GM19328 (cell line): ENCODE measurements at regions not wholly inside any gene's neighbourhood (a gene's known extent, or its start where the extent isn't known, plus 50 kb on each side); places are given as distances from the start of the nearest gene placed in this dataset.

ENCODE experiments used
- ATAC-seq: cut with Tn5 transposase; IDR thresholded peaks from one replicate; pipeline ENCODE4 v1.9.1; 2021; ENCODE audit warnings: mild to moderate bottlenecking, moderate library complexity; ENCODE audit not compliant: unreplicated experiment

DNA sequence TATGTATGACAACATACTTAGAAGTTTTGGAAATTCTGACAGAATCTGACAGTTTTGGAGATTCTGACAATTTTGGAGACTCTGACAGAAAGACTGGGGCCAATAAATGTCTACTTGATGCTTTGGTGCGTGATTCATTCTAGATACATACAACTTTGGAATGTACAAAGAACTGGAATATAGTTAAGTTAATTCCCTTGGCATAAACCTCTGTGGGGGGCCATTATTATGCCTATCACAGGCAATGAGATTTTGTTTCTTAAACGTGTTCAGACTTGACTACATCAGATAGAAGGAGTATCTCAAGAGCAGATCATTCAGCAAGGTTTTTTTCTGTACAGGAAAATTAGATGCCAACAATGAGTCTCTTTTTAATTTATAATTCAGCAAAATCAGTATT lies 617.6 kb upstream of the ZNF717 start:
- ATAC-seq, result no peak

DNA sequence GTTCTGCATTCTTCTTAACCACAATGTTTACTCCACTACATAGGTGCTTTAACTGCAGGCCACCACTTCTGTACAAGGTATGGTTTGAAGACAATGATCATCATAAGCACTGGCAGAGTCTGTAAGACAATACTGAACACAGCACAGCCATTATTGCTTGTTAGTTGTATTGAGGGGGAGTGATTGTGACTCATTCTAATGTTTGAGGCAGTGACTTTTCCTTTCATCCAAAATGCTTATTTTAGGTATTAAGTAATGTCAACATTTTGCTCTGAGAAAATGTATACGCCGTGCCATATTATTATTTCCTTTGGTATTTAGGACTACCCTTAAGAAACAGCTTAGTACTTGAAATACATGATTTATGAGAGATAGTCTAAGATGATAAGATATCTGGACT lies 618.2 kb upstream of the ZNF717 start:
- no peak for ATAC-seq

DNA sequence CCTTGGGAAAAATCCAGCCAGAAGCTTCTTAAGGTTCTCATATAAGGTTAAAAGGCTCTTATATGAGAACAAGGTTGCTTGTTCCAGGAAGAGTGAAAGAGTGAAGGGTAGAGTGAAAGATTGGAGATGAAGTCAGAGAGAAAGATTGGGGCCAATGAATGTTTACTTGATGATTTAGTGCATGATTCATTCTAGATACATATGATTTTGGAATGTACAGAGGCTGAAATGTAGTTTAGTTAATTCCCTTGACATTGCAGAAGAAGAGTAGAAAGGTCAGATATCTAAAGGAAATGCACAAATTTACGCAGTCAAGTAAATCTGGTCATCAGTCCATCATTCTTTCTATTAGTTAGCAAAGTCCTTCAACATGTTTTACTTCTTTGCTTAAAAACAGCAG lies 619.8 kb upstream of the ZNF717 start:
- ATAC-seq, result no peak

DNA sequence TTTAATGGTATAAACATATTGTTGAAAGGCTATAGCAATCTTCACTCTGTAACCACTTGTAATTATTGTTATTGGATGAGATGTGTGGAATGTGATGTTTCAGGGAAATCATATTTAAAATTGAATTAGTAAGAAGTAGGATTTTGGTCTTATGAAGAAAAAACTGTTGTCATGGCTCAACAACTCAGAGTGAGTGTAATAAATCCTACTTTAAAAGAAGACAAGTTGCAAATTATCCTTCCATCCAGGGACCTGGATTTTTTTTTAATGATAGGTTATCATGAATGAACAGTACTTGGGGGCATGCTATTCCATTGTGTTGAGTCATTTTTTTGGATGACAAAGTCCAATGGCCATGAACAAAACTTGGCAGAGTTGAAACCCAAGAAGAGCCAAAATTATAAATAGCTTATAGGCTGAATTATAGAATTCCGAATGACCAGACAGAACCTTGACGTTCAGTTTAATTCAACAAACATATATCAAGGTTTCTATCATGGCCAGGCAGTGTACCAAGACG lies 625.5 kb upstream of the ZNF717 start:
- ATAC-seq, result no peak

DNA sequence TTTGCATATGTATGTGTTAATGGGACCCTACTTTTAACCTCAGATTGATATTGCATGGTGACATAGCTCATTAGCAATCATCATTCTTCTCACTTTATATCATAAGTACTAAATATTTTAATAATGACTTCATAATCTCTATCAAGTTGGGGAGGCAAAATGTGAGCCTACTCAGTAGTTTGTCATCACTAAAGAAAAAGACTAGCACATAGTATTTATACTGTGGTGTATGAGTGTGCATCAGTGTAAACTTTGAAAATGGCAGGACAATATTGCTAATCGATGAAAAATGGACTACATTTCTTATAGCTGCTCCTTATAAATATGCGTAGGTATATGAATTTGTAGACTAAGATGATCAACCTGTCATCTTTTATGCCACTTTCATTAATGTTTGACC lies 624.5 kb upstream of the ROBO2 start:
- no peak for ATAC-seq

DNA sequence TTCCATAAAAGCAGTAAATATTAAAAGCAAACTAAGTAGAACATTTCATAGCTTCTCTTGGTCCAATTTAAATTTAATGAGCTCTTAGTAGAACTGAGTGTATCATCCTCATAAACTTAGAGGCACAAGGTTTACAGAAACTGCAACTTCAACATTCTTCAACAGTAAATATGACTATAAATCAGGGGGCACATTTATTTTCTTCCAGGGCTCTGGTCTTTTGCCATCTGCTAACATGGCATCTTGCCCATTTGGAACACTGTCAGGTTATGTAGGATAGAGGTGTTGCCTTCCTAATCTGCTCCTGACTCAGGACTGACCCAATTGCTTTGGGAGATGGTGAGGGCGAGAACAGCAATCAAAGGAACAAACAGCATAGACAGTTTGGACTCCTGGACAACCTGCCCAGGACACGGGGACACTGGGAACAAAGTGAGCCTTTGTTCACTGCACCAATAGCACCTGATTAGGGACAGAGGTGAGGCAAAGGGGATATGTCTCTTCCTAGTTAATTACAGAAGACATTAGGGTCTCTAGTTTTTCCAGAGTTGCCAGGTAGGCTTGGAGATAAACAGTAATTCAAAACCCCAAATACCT lies 610.2 kb upstream of the ROBO2 start:
- no peak for ATAC-seq

DNA sequence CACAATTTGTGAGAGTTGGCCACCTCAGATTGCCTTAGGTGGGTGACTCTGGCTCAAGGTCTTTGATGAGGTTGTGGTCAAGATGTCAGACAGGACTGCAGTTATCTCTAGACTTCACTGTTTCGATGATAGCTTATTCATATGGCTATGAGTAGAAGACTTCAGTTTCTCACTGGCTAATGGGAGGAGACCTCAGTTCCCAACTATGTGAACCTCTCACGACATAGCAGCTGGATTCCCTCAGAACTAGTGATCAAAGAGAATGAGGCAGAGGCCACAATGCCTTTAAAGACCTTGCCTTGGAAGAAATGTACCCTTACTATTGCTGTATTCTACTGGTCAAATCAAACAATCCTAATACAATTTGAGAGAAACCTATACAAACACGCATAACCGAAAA lies 607.5 kb upstream of the ROBO2 start:
- no peak for ATAC-seq

DNA sequence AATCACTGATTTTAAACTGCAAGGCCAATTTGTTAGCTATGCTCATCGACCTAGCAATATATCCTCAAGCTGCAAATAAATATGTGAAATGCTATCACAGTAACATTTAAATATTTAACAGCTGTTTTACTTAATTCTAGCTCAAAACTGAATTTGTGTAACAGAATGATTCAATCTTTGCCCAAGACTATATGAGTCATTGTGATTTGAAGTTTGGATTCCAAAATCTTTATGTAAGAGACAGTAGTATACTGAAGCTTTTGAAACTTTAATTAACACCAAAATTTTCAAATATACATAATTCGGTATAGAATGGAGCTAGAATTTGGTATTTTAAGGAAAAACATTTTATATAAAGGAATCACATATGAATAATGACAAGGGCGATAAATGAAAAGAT lies 603.0 kb upstream of the ROBO2 start:
- no peak for ATAC-seq

DNA sequence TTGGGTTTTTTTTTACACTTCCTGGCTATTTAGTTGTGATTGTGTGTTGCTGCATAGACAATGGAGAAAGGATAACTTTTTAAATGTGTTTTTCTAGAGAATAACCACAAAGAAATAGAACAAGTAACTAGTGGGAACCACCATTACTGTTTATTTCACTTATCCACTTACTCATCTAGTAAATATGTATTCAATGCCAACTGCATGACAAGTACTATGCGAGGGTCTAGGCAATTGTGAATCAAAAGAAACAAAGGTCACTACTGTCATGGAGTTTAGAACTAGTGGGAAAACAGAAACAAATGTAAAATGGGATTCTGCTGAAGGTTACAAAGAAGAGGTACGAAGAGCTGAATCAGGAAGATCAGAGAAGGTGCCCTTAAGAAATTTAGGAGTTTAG lies 600.9 kb upstream of the ROBO2 start:
- no peak for ATAC-seq

DNA sequence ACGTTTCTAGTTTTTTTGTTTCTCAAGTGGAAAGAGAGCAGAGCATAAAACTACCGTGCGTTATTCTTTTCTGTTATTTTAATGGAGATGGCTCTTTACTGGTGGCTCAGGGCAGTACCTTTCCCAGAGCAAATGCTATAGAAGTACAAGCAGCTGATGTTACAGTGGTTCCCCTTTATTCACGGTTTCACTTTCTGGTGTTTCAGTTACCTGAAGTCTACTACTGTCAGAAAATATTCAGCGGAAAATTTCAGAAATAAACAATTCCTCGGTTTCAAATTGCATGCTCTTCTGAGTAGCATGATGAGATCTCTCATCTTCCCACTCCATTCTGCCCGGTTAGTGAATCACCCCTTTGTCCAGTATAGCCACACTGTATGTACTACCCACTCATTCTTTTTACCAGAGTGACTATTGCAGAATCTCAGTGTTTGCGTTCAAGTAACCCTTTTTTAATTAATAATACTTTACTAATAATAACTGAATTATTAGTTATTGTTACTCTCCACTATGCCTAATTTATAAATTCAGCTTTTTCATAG lies 597.5 kb upstream of the ROBO2 start:
- ATAC-seq, result no peak

DNA sequence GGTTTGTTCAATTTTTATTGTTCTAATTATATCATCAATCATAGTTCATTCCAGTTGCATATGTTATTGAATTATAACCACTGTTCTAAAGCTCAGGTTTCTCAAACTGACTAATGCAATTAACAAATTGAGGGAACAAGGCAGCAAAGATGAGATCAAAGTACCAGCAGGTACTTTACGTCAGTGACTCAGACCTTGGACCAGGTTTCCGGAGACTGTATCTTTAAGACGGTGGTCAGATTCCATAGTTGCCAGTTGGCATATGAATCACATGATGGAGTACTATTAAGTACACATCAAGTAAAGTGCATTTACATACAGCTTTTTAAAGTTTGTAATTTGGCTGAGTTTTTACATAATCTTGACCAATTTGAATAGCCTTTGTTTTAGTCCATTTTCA lies 583.6 kb upstream of the ROBO2 start:
- no peak for ATAC-seq

DNA sequence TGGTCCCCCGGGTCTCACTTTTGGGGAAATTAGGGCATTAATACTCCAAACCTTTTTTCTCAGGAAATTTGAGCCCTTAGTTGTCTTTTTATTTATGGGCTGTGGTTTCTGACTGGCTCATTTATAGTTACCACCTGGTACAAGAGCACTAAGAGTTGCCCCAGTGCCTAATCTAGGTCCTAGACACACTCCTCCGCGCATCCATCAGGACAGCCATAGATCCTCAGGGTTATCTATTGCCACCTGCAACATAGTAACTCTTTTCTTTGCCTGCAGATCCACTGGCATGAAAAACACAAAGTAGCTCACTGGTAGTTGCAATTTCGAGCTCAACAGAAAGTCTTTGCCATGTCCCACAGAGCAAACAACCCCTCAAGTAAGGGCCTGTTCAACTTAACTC lies 576.4 kb upstream of the ROBO2 start:
- no peak for ATAC-seq

DNA sequence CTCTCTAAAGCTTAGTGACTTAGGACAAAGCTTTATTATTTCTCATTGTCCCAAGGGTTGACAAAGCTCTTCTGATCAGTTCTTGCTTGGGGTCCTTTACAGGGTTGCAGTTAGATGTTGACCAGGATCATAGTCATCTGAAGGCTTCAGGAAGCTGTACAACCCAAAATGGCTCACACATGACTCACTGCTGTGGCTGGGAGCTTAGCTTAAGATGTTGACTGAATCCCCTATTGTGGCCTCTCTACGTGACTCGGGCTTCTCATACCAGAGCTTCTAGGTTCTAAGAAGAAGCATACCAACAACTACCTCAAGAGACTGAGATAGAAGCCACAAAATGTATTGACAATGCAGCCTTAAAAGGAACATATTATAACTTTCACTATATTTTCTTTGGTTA lies 569.6 kb upstream of the ROBO2 start:
- no peak for ATAC-seq

DNA sequence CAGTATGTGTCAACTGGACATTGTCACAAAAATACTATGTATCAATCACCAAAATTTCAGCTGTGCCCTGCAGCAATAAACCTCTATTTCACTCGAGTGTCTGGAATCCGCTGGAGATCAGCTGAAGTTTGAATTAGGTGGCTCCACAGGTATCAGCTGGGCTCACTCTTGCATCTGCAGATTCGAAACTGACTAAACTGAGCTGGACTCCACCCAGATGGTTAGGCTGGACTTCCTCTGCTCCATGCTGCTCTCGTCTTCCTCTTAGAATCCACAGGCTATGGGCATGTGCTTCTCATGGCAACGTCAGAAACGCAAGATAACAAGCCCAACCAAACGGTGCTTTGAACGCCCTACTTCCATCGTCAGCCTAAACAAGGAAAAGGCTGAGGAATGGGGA lies 565.3 kb upstream of the ROBO2 start:
- no peak for ATAC-seq

DNA sequence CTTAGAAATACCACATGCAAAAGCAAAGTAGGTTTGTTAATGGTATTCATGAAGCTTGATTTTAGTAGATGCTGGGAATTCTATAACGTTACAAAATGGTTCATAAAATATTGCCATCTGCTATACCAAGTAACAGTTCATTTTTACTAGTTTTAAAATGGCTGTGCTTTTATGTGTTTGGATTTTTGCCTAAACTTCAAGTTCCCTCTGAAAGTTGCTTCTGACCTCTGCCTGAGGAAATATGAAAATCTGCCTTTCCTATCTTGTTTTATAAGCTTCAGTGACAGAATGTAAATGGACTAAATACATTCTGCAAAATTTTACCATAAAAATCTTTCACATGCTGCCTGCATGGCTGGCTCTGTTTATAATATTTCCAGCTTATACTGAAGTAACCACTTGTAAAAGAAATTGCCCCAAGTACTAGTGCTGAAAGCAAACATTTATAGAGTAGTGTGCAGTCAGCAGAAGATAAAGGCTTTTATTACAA lies 560.7 kb upstream of the ROBO2 start:
- ATAC-seq, result no peak

DNA sequence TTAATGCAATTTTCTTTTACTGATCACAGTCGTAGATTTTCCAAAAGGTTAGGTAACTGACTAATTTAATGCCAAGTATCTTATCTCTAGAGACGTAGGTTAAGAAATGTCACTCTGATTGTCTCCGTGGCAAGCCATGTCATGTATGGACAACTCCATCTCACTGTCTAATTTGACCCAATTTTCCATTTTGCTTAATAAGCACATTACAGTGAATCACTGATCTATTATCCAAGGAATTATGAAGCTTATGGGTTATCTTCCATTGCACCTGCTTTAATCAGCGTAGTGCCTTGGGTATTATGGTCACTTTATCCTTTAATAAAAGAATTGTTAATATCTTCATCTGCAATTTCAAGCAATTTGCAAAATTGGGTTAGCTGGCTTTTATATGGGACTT lies 557.4 kb upstream of the ROBO2 start:
- no peak for ATAC-seq

DNA sequence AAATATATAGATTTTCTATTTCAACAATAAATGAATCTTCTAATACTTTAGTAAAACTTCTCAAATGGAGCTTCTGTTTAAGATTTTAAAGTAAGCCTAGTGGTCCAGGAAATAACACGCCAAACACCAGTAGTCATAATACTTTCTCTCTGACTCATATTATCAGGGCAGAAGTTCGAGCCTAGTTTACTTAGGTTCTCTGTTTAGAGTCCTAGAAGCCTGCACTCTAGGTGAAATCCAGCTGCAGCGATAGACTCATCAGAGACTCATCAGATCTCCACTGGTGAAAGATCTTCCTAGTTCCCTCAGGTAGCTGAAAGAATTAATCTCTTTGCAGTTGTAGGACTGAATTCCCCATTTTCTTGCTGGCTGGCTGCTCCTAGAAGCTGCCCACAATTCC lies 552.5 kb upstream of the ROBO2 start:
- ATAC-seq, result no peak

DNA sequence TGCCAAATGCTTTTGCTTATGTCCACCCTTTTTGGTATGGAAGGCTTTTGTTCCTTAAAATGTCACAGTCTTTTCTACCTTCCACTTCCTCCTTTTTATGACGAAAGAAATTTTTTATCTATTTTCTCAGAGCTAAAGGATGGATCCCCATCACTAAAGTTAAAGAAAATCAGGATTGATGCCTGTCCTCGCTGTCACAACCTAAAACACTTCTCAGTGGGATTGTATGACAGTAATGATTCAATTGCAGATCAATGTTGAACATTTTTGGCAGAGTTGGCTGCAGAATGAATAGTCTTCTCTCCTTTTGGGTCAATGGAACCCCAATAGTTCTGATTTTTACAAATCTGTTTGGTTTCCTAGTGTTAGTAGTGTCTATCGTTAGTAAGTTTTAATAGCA lies 549.8 kb upstream of the ROBO2 start:
- ATAC-seq, result no peak

DNA sequence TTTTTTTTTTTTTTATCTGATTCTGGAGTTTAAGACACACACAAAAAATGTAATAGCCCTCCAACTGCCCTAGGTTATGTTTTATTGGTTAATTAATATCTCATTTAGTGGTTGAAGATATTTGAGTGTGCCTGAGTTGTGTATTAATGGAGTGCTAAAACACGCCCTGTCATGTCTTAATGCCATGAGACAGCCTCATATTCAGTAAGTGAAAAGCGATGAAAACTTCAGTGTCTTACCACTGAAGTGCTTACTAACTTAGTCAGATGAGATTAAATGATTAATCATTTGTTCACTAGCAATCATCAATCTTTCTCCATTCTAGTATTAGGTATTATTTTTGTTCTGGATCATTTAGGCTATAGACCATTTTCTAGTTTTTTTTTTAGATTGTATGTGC lies 544.7 kb upstream of the ROBO2 start:
- ATAC-seq, result no peak

DNA sequence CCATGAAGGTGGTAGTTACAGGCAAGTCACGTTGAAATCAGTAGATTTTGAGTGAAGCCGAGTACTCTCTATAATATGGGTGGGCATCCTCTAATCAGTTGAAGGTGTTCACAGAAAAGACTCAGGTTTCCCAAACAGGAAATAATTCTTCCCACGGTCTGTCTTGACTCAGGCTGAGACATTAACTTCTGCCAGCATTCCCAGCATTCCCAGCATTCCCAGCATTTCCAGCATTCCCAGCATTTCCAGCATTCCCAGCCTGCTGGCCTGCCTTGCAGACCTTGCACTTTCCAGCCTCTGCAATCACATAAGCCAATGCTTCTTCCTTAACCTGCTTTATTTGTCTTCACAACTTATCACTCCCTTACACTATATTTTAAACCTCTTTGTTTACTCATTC lies 542.3 kb upstream of the ROBO2 start:
- no peak for ATAC-seq

DNA sequence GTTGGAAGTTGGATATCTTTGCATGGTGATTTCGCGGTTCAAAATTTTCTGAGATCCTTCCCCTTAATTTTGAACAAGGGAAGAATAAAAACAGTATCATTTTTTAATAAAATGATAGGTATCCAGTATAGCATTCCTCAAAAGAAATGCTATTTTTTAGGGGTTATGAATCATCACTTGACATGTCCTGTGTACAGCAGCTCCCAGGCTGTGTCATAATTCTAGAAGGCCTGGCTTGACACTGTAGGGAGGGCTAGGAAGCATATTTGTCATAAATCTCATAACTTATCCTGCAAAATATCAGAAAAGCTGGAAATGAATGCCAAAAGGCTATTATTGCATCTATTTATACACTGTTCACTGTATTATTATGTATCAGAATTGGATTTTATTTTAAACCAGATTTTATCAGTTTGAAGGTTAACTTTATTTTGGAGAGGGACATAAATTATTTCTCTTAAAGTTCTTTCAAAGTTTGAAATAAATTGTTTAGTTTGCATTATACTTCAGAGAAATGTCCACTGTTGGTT lies 539.1 kb upstream of the ROBO2 start:
- no peak for ATAC-seq

DNA sequence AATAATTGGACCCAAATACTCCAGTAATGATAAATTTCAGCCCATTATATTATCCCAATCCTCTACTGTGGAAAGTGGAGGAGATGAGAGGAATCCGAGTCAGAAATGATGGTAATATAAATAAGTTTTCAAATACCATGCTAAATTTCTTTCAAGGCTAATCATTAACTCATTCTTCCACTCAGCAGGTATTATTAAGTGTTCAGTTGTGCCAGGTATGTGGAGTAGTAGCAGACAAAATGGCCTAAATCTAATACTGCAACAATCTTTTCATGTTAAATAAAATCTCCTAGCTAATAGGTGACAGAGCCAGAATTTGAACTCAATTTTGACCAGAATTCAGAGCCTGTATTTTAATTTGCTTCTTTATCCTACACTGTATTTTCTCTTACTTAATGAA lies 538.6 kb upstream of the ROBO2 start:
- no peak for ATAC-seq

DNA sequence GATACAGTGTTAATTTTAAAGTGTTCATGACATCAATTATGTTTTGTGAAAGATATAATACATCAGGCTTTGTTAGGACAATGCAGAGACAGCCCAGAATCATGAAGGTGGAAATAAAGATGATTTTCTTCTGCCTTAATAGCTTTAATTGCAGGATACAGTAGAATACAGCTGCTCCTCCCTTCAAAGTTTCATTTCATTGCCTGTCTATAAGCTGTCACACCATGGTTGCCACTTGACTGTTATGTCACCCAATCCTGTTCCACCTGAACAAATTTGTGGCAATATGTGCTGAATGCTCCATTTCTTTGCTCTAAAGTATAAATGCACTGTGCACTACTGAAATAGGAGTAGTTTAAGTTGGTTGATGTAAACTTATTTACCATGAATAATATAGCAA lies 537.8 kb upstream of the ROBO2 start:
- ATAC-seq, result no peak
